ENCODE measurements at regions not wholly inside any gene's neighbourhood (a gene's known extent, or its start where the extent isn't known, plus 50 kb on each side); places are given as distances from the start of the nearest gene placed in this dataset.
A peak's percentile ranks its signal among the peaks of the same experiment; 100 is the strongest.
"Not testable (repeated sequence)": the region's sequence is repeated elsewhere in the genome, so short reads cannot be mapped to it uniquely, and the experiment has no call there.

GRCh38 chr2:103169861-103170260 is 408.0 kb downstream of the TMEM182 start:
- no peak for DNase-seq (ENCODE audit: low read depth)

GRCh38 chr2:103172821-103173220 is 411.0 kb downstream of the TMEM182 start:
- no peak for DNase-seq (ENCODE audit: low read depth)

GRCh38 chr2:103174711-103175110 is 412.9 kb downstream of the TMEM182 start:
- DNase-seq (ENCODE audit: low read depth) = peak; percentile 18

GRCh38 chr2:103176294-103176915 is 414.6 kb downstream of the TMEM182 start:
- no peak for DNase-seq (ENCODE audit: low read depth)

DNA sequence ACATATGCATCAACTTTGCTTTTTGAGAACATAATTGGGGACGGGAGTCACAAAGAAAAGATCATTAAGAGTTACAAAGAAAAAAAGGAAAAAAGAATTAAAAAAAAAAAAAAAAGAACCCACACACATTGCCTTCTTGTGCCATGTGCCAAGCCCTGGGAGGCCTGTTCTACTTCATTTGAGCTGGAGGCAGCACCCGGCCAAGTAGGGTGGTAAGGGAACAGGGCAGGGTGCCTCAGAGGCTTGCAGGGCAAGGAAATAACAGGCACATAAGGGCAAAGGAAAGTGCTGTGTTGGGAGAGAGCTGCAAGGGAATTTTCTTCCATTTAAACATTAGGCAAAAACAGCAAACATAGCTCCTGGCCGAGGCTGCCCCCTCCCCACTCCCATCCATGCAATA is 418.0 kb downstream of the TMEM182 start:
- no peak for DNase-seq (ENCODE audit: low read depth)

DNA sequence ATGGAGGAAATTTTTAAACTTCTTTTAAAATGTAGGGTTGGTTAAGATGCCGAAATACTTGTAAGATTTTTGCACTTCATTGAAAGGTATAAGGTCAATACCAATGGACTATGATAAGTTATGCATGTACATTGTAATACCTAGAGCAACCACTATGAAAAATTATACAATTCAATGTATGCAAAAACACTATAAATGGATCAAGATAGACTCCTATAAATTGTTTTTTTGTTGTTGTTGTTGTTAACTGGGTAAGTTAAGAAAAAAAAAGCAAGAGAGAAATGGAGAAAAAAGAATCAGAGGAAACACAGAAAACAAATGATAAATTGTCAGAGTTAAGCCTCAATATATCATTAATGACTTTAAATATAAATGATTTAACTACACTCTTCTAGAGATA is 421.2 kb downstream of the TMEM182 start:
- no peak for DNase-seq (ENCODE audit: low read depth)

GRCh38 chr2:103196802-103197201 is 435.0 kb downstream of the TMEM182 start:
- DNase-seq (ENCODE audit: low read depth) = no peak

DNA sequence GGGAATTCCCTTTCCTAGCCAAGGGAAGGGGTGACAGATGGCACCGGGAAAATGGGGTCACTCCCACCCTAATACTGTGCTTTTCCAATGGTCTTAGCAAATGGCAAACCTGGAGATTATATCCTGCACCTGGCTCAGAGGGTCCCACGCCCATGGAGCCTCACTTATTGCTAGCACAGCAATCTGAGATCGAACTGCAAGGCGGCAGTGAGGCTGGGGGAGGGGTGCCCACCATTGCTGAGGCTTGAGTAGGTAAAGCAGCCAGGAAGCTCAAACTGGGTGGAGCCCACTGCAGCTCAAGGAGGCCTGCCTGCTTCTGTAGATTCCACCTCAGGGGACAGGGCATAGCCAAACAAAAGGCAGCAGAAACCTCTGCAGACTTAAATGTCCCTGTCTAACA is 438.9 kb downstream of the TMEM182 start:
- not testable (repeated sequence) for DNase-seq (ENCODE audit: low read depth)

DNA sequence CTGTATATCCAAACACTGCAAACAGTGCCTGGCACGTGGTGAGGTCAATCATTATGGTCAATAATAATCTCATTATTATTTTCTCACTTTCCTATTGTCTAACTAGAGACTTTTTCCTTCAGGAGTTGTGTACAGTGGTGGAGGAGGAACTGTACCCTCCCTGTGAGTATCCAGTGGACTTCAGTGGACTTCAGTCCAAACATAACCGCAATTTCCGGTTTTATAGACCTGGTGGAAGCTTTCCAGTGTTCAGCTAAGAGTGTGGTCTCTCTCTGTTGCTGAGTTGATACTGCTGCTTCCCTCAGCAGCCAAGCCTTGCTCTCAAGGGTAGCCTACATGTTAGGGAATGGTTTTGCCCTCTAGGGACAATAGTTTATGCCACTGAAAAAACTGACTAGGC is 447.1 kb downstream of the TMEM182 start:
- DNase-seq (ENCODE audit: low read depth) = no peak

- DNase-seq (ENCODE audit: low read depth) = no peak
These were observed 451.3 kb downstream of the TMEM182 start for GRCh38 chr2:103213028-103213542.

DNA sequence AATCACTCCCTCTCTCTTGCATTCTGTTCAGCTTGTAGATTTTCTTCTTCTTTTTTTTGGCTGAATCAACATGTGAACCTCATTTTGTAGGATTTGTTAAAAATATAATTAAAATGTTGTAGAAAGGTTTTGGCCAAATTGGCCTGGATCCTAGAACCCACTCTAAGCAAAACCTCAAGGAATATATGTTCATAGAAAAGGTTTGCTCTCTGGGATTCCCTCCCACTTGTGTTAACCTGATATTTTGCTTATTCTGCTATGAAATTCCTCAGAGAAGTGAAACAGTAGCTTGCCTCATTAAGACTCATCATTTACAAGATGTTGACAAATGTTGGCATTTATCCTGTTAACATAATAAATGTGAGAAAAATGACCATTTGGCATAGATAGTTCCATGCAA is 456.7 kb downstream of the TMEM182 start:
- DNase-seq (ENCODE audit: low read depth) = no peak

- DNase-seq (ENCODE audit: low read depth) = no peak
These were observed 457.6 kb downstream of the TMEM182 start for GRCh38 chr2:103219398-103219797.

GRCh38 chr2:103222969-103223368 is 461.1 kb downstream of the TMEM182 start:
- DNase-seq (ENCODE audit: low read depth) = no peak

DNA sequence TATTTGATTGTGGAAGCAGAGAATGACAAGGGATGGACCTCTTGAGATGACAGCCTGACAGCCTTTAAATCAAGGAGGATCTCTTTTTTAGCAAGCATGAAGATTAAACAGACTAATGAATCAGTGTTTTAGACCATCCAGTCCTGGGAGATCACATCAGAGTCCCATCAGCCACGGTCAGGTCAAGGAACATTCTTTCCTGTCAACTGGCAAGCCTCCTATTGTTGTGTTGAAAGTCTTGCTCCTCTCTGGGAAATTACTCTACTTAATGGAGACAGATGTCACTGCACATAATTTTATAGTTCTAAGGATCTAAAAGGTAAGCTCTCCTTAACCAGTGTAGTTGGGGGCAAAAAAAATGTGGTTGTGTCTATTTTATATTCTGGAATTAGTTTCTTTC is 469.0 kb downstream of the TMEM182 start:
- no peak for DNase-seq (ENCODE audit: low read depth)

DNA sequence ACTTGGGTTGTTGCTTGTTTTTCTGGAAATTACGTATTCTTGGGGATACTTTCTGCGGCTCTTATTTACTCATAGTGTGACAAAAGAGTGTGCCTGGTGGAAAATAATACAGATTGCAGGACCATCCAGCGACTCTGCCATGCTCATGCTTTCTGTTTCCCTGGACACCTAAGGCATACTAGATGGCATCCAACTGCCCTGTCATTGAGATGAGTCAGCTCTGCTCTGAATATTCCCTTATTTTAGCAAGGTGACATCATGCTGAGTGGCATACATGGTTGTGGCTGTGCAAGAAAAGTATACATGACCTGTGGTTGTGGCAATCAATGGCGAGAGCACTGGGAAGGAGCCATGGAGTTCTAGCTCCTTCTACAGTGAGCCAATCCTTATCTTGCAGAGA is 471.0 kb downstream of the TMEM182 start:
- DNase-seq (ENCODE audit: low read depth) = no peak

GRCh38 chr2:103233691-103234090 is 471.9 kb downstream of the TMEM182 start:
- no peak for DNase-seq (ENCODE audit: low read depth)

GRCh38 chr2:103235283-103235682 is 473.5 kb downstream of the TMEM182 start:
- DNase-seq (ENCODE audit: low read depth) = no peak

GRCh38 chr2:103249462-103249861 is 487.6 kb downstream of the TMEM182 start:
- DNase-seq (ENCODE audit: low read depth) = no peak

GRCh38 chr2:103252781-103253180 is 490.9 kb downstream of the TMEM182 start:
- no peak for DNase-seq (ENCODE audit: low read depth)

- DNase-seq (ENCODE audit: low read depth) = no peak
These were observed 492.8 kb downstream of the TMEM182 start for GRCh38 chr2:103254611-103255010.

DNA sequence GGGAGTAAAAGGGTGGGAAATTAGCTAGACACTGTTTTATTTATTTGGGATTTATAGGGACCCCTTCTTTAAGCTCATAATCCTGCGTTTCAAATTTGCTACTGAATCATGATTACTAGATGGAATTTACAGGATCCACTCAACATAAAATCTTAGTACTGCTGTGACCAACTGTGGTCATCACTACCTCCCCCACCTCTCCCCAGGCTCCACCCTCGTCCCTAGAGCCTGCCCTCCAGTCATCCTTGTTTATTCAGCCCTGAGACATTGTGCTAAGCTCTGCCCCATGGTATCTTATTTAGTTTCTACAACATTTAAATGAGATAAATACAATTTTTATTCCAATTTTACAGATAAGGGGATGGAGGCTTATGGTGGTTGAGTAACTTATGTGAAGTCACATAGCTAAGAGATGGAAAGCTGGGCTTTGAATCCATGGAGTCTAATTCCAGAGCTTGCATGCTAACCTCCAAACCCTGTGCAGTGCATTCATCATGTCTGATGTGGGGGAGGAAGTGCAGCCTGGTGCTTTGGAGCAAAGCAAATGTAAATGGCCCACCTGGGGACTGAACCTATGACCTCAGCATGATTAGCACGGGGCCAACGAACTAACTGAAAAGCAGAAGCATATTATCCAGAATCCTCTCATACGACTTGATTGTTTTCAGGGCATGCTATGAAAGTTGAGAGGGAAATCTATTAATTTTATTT is 502.4 kb downstream of the TMEM182 start:
- no peak for DNase-seq (ENCODE audit: low read depth)

GRCh38 chr2:103265521-103265920 is 503.7 kb downstream of the TMEM182 start:
- no peak for DNase-seq (ENCODE audit: low read depth)

DNA sequence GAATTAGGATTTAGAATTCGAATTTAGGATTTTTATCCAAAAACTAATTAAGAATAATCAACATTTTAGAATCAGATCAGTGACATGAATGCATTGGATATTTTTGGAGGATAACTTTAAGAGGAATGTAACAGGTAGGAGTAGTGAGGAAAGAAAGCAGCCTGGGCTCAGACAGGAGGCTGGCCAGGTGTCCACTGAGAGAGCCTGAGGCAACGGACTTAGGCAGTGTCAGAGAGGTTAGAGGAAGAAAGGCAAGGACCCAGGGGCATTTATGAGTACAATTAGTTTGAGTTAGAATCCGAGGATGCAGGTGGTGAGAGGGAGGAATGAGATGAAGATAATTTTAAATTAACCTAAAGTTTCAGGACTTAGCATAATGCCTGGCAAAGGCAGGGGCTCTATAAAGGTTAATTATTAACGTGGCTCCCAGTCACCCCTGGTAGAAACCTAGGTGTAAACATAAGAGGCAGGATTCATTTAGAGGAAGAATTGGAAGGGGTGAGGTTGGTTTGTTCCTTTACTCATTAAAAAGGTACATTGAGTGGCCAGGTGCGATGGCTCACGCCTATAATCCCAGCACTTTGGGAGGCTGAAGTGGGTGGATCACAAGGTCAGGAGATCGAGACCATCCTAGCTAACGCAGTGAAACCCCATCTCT is 507.1 kb downstream of the TMEM182 start:
- no peak for DNase-seq (ENCODE audit: low read depth)
